ENCODE measurements at regions not wholly inside any gene's neighbourhood (a gene's known extent, or its start where the extent isn't known, plus 50 kb on each side); places are given as distances from the start of the nearest gene placed in this dataset.

GRCh38 chr3:102529452-102529851 lies 94.6 kb downstream of the ZPLD1 start:
- DNase-seq = no peak

GRCh38 chr3:102530415-102531181 lies 95.8 kb downstream of the ZPLD1 start:
- no peak for DNase-seq

- no peak for DNase-seq
Observed at GRCh38 chr3:102531686-102532085, 96.9 kb downstream of the ZPLD1 start.

GRCh38 chr3:102532901-102533300 lies 98.1 kb downstream of the ZPLD1 start:
- DNase-seq = no peak

GRCh38 chr3:102533784-102534183 lies 99.0 kb downstream of the ZPLD1 start:
- DNase-seq = no peak

GRCh38 chr3:102536456-102536855 lies 101.6 kb downstream of the ZPLD1 start:
- no peak for DNase-seq

- no peak for DNase-seq
Observed at GRCh38 chr3:102537123-102537522, 102.3 kb downstream of the ZPLD1 start.

- DNase-seq = no peak
Observed at GRCh38 chr3:102544741-102545140, 109.9 kb downstream of the ZPLD1 start.

- DNase-seq = no peak
Observed at GRCh38 chr3:102545276-102545675, 110.5 kb downstream of the ZPLD1 start.

GRCh38 chr3:102553876-102554275 lies 119.1 kb downstream of the ZPLD1 start:
- DNase-seq = no peak

GRCh38 chr3:102570511-102570910 lies 135.7 kb downstream of the ZPLD1 start:
- no peak for DNase-seq

- no peak for DNase-seq
Observed at GRCh38 chr3:102571006-102571405, 136.2 kb downstream of the ZPLD1 start.

GRCh38 chr3:102571720-102572384 lies 137.0 kb downstream of the ZPLD1 start:
- no peak for DNase-seq

GRCh38 chr3:102573483-102574028 lies 138.7 kb downstream of the ZPLD1 start:
- DNase-seq = no peak

- no peak for DNase-seq
Observed at GRCh38 chr3:102574355-102574754, 139.5 kb downstream of the ZPLD1 start.

GRCh38 chr3:102576651-102577050 lies 141.8 kb downstream of the ZPLD1 start:
- DNase-seq = no peak

GRCh38 chr3:102577082-102577789 lies 142.4 kb downstream of the ZPLD1 start:
- DNase-seq = no peak

- DNase-seq = no peak
Observed at GRCh38 chr3:102580760-102581159, 145.9 kb downstream of the ZPLD1 start.

GRCh38 chr3:102586485-102586884 lies 151.7 kb downstream of the ZPLD1 start:
- DNase-seq = no peak

GRCh38 chr3:102593812-102594602 lies 159.2 kb downstream of the ZPLD1 start:
- no peak for DNase-seq

- DNase-seq = no peak
Observed at GRCh38 chr3:102595057-102595456, 160.2 kb downstream of the ZPLD1 start.

- DNase-seq = no peak
Observed at GRCh38 chr3:102599819-102600576, 165.2 kb downstream of the ZPLD1 start.

All from NCI-H1092 (cell line).